ENCODE measurements at regions not wholly inside any gene's neighbourhood (a gene's known extent, or its start where the extent isn't known, plus 50 kb on each side); places are given as distances from the start of the nearest gene placed in this dataset.

- TF ChIP-seq, protein P1, sequence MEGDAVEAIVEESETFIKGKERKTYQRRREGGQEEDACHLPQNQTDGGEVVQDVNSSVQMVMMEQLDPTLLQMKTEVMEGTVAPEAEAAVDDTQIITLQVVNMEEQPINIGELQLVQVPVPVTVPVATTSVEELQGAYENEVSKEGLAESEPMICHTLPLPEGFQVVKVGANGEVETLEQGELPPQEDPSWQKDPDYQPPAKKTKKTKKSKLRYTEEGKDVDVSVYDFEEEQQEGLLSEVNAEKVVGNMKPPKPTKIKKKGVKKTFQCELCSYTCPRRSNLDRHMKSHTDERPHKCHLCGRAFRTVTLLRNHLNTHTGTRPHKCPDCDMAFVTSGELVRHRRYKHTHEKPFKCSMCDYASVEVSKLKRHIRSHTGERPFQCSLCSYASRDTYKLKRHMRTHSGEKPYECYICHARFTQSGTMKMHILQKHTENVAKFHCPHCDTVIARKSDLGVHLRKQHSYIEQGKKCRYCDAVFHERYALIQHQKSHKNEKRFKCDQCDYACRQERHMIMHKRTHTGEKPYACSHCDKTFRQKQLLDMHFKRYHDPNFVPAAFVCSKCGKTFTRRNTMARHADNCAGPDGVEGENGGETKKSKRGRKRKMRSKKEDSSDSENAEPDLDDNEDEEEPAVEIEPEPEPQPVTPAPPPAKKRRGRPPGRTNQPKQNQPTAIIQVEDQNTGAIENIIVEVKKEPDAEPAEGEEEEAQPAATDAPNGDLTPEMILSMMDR (conservative IDR thresholded peaks at IDR 0.05; ENCODE audit: low read depth in 2 of 2): no peak
- TF ChIP-seq REST (IDR thresholded peaks at IDR 0.05; ENCODE audit: unreplicated experiment) (no peak), EZH2 (IDR thresholded peaks at IDR 0.05; ENCODE audit: low read depth, unreplicated experiment) (no peak), POLR2AphosphoS5 (IDR thresholded peaks at IDR 0.05; ENCODE audit: low read depth) (no peak), EZH2phosphoT487 (IDR thresholded peaks at IDR 0.05; ENCODE audit: unreplicated experiment) (no peak), NANOG (IDR thresholded peaks at IDR 0.05; ENCODE audit: borderline replicate concordance) (no peak)
- TF ChIP-seq, protein P2, sequence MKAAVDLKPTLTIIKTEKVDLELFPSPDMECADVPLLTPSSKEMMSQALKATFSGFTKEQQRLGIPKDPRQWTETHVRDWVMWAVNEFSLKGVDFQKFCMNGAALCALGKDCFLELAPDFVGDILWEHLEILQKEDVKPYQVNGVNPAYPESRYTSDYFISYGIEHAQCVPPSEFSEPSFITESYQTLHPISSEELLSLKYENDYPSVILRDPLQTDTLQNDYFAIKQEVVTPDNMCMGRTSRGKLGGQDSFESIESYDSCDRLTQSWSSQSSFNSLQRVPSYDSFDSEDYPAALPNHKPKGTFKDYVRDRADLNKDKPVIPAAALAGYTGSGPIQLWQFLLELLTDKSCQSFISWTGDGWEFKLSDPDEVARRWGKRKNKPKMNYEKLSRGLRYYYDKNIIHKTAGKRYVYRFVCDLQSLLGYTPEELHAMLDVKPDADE (IDR thresholded peaks at IDR 0.05): no peak
Observed at GRCh38 chr4:59666645-59667044, 1533.5 kb upstream of the ADGRL3 start.
